ENCODE measurements at regions not wholly inside any gene's neighbourhood (a gene's known extent, or its start where the extent isn't known, plus 50 kb on each side); places are given as distances from the start of the nearest gene placed in this dataset.

DNA sequence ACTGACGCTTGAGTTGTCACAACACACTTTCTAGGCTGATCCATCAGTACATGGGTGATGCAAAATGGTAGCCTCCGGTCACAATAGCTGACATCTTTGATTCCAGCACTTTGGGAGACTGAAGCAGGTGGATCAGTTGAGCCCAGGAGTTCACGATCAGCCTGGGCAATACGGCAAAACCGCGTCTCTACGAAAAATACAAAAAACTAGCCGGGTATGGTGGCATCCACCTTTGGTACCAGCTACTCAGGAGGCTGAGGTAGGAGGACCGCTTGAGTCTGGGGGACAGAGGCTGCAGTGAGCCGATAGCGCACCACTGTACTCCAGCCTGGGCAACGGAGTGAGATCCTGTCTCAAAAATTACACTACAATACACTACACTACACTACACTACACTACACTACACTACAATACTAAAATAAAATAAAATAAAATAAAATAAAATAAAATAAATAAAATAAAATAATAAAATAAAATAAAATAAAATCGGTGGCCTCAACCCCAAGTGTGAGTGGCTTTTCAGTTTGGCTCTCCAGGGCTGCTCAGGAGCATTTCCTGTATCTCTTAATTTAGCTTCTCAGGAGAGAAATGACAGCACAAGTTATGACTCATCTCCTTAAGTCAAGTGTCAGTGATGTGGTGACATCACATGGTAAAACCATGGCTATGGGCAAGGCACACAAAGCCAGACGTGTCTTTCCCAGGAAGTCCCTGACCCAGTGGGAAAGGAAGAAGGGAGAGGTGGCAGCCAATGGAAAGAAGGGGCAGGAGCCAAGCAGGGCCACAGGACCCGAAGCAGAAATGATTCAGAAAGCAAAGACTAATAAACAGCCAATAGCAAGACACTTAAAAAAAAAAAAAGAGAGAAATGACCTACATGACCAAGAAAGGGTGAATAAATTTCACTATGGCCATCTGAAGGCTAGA, 75.3 kb upstream of the TBC1D3K start:
- TF ChIP-seq EZH2phosphoT487 (IDR thresholded peaks at IDR 0.05; ENCODE audit: insufficient read depth, low read depth) = no peak
- no peak for TF ChIP-seq EZH2 (IDR thresholded peaks at IDR 0.05; ENCODE audit: insufficient read depth, poor library complexity, severe bottlenecking)

All from GM23248 (cell line).